Stimulated activated CD8-positive, alpha-beta memory T cell treated with anti-CD3 and anti-CD28 coated beads, Interleukin-4, amount 100 ng/mL, for 24 hours (primary cell): ENCODE measurements at regions not wholly inside any gene's neighbourhood (a gene's known extent, or its start where the extent isn't known, plus 50 kb on each side); places are given as distances from the start of the nearest gene placed in this dataset.

Experiments used
- DNase-seq: peaks from one replicate; pipeline ENCODE4 v3.0.0-alpha.2; 2020; ENCODE audit warnings: low read depth

DNA sequence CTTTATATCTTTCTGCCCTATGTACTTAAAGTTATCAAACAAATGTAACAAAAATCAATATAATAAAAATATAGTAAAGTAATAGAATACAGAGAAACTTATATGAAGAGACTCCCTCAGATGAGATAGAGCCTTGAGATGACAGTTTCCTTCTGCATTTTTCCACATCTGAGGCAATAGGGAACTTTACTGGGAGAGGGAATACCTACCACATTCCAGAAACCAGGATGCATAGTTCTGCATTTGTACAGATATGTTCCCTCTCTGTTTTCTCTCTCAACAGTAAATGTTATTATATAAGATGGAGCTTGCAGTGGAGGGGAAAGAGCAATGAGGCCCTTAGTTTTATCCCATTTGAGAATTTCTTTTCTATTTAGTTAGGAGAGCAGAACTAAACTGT lies 109.6 kb upstream of the KCNN2 start:
- DNase-seq: no peak

DNA sequence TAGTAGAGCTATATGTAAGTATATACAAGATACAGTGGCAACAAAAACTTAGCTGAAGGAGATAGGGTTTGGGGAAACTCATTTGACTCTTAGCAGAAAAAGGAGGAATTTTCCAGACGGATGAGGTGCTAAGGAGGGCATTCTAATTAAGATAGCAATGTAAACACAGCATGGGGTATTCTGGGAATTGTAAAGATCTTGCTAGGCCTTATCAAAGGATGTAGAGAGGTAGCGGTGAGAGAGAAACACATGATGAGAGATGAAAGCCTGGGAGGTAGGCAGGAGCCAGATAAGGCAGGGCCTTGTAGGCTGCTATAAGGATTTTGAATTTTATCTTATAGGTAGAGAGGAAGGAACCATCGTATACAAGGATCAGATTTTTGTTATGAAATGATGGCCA lies 106.6 kb upstream of the KCNN2 start:
- no peak for DNase-seq

DNA sequence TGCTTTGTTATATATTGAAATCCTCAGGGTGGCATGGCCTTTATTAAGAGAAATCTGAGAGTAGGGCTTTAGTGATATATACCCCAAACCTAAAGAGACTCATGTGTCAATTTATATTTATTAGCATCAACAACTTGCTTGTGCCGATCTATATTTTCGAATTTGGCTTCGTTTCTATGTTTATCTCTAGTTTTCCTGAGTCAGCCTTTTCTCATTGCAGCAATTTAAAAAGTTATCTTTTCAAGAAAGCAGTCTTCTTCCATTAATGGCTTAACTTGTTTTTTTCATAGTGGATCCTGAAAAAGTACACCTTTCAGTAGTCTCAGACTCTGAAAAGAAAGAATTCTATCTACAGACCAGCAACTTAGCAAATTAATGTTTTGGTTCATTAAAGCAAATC lies 99.9 kb upstream of the KCNN2 start:
- no peak for DNase-seq

DNA sequence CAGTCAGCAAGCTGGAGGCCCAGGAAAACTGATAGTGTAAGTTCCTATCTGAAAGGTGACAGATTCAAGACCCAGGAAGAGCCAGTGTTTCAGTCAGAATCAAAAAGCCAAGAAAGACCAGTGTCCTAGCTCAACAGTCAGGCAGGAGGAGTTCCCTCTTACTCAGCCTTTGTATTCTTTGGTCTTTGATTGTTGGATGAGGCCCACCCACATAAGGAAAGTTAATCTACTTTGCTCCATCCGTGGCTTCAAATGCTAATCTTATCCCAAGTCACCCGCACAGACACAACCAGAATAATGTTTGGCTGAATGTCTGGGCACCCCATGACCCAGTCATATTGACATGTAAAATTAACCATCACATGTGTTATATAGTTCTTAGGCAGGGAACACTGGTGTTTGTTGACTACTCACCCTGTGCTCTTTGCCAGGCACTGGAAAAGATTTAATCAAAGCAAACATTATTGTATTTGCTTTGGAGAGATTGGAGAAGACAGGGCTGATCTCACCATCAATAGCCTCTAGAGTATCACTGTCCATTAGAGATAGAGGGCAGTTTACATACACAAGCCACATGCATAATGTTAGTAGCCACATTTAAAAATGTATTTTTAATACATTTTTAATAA lies 96.3 kb upstream of the KCNN2 start:
- DNase-seq: no peak

DNA sequence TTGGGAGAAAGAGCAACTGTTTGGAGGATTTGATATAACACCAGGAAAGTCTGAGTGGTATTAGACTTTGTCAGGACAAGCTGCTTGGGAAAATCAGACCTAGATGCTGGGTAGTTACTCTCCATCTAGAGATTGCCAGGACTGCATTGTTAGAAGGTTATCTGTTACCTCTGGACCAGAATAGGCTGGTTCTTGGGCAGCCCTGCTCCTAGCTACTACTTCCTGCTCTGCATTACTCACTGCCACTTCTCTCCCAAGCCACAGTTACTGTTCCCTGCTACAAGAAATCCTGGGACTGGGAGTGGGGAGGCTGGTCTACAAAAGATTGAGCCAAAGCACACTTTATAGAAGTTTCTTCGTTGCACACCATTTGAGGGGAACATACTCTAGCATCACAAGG lies 95.5 kb upstream of the KCNN2 start:
- no peak for DNase-seq

DNA sequence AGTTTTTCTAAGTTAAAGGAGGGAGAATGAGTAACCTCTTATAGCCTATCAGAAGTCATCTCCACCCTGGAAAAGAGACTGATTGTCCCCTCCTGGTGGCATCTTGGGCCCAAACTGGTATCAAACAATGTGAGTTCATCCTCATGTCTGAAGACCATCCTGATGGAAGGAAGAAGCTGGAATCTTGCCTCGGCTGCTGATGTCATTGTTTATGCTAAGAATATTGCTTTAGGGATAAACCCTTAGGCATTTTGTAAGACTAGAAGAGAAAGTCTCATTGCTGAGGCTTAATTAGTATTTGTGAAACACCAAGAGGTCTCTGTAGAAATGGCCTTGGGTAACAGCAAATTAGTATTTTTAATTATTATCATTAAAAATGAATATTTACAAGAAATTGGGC lies 65.7 kb upstream of the KCNN2 start:
- no peak for DNase-seq

DNA sequence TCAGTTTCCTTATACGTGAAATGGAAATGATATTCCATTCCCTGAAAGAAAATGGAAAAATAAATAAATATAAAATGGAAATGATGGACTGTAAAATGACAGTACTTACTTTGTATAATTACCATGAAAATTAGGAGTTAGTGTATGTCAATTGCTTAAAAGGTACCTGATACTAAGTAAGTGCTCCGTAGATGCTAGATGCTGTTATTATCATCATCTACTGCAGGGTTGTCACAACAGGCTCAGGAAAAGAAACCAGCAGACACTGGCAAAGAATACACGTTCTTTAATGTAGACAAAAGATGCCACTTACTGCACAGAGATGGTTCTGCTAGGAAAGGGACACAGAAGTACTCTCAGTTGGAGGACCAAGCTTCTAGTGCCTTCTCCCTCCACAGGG lies 64.0 kb upstream of the KCNN2 start:
- no peak for DNase-seq

DNA sequence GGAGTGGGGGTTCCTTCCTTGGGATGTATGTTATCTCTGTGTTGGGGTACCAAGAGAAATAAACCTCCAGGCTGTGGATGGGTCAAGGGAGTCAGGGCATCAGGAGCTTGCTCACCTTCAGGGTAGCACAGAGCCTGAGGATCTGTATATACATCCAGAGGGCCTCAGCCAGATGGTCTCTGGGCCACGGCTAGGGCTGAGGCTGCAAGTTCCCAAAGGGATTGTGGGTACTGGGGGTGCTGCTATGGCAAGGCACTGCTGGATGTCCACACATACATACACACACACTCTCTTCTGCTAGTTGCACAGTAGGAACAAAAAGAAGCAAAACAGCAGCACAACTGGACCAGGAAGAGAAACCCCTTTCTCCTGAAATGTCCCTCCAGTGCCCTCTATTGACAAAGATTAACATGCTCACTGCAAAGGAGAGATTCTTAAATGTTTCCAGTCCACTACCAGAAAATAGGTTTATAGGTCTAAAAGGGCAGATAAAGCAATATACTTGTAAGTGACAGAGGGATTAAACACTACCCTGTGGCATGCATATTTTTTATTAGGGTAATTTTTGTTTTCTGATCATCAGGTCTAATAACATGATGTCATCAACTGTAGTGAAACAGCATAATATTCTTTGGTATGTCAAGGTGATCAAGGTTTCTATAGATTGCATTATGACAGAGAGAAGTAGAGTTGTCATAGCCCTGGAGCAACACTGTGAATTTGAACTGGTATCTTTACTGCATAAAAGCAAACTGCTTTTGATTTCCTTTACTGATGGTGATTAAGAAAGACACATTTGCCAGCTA lies 56.3 kb upstream of the KCNN2 start:
- DNase-seq: no peak

DNA sequence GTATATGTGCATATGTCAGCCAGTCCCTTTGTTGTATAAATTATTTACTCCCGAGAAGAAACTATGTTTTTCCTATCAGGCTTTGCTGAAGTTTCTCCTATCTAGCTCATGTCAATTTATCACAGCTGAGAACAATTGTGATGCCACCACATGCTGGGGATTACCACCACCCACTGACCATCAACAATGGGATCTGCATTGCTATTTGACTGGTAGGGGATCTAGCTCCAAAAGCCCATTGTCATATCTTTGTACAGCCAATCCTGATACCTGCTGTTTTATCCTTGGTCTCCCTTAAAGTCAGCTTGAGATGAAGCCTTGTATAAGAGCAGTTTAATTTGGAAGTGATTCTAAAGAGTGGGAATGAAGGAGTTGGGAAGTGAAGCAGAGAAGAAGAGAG lies 53.9 kb upstream of the KCNN2 start:
- no peak for DNase-seq

DNA sequence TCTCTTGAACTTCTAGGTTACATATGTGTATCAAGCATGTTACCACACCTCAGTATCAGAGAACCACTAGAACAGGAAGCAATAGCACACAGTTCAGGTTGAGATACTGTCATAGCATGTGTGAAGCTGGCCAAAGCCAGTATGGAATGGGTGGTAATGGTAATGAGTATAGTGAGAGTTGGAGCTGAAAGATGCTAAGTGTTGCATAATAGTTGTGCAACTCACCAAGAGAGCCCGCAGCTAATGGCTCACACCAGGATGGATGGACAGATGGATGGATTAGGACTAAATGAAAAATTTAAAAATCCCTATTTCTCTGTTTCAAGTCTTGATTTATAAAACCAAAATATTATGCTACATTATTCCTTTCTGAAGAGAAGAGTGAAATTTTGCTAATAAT lies 53.4 kb upstream of the KCNN2 start:
- no peak for DNase-seq

DNA sequence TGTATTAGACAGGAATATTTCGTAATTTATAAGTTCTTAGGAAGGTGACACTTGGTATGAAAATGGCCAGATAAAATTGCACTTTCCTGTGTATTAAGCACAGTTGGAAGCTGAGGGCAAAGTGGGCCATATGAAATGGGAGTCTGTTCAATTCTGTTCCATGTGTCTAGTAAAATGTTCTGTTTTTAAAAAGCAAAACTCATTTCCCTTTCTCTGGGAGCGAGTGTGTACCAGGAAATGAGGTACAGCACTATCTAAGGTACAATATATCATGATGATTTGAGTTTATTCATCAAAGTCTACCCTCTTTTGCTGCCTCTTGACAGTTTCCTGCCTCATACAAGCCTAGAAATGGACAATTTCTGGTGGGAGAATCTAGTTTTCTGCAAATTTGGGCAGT lies 51.2 kb upstream of the KCNN2 start:
- no peak for DNase-seq

DNA sequence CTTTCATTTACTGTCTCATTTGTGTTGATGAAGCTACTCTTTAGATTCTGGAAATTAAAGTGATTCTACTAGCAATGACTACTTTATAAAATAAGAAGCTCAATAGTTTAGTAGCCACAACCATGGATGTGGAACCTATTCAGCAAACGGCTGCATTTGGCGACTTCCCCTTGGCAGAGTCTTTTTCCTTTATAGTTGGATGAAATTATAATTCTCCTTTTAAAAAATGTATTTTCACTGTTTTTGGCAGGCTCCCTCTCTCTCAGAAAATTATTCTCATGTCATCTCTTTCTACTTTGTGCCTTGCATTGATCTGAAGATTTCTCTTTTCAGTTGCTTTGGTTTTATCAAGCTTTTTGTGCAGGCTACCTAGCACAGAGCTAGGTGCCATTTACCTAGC lies 50.6 kb upstream of the KCNN2 start:
- no peak for DNase-seq

DNA sequence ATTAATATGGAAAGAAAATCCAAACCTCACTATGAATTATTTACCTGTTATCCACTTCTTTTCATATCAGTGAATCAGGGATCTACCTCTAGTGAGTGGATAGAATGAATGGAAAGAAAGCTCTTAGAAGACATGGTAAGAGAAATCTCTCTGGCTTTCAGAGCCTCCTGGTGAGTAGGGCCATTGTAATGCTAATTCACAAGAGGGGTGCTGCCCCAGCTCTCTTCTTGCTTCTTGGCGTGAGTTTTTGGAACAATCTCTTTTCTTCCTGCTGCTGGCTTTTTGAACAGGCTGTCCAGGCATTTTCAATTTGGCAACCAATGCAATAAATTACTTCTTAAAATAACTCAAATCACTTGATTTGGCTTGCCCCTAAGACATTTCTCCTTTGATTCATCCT lies 49.9 kb upstream of the KCNN2 start:
- DNase-seq: no peak
